Glomerular endothelial cell (primary cell): ENCODE measurements at regions not wholly inside any gene's neighbourhood (a gene's known extent, or its start where the extent isn't known, plus 50 kb on each side); places are given as distances from the start of the nearest gene placed in this dataset.

ENCODE experiments used
- DNase-seq: peaks from one replicate; pipeline ENCODE4 v3.0.0-alpha.2; 2011; ENCODE audit warnings: low read depth, low spot score; ENCODE audit errors: extremely low read depth

GRCh38 chr6:127053032-127053874 is 65.2 kb upstream of the RSPO3 start:
- peak; percentile 31 for DNase-seq

GRCh38 chr6:127053875-127054235 is 64.6 kb upstream of the RSPO3 start:
- DNase-seq, result no peak

- no peak for DNase-seq
Measured at GRCh38 chr6:127058027-127058426, 60.4 kb upstream of the RSPO3 start.

- DNase-seq, result no peak
Measured at GRCh38 chr6:127058936-127059335, 59.5 kb upstream of the RSPO3 start.
